ENCODE measurements at regions not wholly inside any gene's neighbourhood (a gene's known extent, or its start where the extent isn't known, plus 50 kb on each side); places are given as distances from the start of the nearest gene placed in this dataset.
"Not testable (repeated sequence)": the region's sequence is repeated elsewhere in the genome, so short reads cannot be mapped to it uniquely, and the experiment has no call there.

DNA sequence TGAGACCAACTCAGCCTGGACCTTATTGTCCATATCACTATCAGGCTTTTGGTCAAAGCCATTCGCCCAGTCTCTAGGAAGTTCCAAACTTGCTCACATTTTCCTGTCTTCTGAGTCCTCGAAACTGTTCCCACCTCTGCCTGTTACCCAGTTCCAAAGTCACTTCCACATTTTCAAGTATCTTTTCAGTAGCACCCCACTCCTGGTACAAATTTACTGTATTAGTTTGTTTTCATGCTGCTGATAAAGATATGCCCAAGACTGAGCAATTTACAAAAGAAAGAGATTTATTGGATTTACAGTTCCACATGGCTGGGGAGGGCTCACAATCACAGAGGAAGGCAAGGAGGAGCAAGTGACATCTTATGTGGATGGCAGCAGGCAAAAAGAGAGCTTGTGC, 932.0 kb upstream of the PCDH7 start:
- TF ChIP-seq, protein P1, sequence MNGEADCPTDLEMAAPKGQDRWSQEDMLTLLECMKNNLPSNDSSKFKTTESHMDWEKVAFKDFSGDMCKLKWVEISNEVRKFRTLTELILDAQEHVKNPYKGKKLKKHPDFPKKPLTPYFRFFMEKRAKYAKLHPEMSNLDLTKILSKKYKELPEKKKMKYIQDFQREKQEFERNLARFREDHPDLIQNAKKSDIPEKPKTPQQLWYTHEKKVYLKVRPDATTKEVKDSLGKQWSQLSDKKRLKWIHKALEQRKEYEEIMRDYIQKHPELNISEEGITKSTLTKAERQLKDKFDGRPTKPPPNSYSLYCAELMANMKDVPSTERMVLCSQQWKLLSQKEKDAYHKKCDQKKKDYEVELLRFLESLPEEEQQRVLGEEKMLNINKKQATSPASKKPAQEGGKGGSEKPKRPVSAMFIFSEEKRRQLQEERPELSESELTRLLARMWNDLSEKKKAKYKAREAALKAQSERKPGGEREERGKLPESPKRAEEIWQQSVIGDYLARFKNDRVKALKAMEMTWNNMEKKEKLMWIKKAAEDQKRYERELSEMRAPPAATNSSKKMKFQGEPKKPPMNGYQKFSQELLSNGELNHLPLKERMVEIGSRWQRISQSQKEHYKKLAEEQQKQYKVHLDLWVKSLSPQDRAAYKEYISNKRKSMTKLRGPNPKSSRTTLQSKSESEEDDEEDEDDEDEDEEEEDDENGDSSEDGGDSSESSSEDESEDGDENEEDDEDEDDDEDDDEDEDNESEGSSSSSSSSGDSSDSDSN (CRISPR knock-in tag; IDR thresholded peaks at IDR 0.05): not testable (repeated sequence)
- not testable (repeated sequence) for TF ChIP-seq SRSF1 (optimal IDR thresholded peaks at IDR 0.05; ENCODE audit: low read depth, low read length); PHF8 (CRISPR knock-in tag; IDR thresholded peaks at IDR 0.05); MAFK (conservative IDR thresholded peaks at IDR 0.05 in 1 of 2, IDR thresholded peaks at IDR 0.05 in 1 of 2; ENCODE audit: low read length in 2 of 2); NFKB2 (CRISPR knock-in tag; IDR thresholded peaks at IDR 0.05; ENCODE audit: borderline replicate concordance); MXI1 (IDR thresholded peaks at IDR 0.05; ENCODE audit: borderline replicate concordance, low read depth, low read length); KDM1A (CRISPR knock-in tag; IDR thresholded peaks at IDR 0.05); TCF12 (IDR thresholded peaks at IDR 0.05); TCF12 (CRISPR knock-in tag; IDR thresholded peaks at IDR 0.05); CREB1 (IDR thresholded peaks at IDR 0.05); CREB1 (CRISPR knock-in tag; IDR thresholded peaks at IDR 0.05)
- TF ChIP-seq, protein P2, sequence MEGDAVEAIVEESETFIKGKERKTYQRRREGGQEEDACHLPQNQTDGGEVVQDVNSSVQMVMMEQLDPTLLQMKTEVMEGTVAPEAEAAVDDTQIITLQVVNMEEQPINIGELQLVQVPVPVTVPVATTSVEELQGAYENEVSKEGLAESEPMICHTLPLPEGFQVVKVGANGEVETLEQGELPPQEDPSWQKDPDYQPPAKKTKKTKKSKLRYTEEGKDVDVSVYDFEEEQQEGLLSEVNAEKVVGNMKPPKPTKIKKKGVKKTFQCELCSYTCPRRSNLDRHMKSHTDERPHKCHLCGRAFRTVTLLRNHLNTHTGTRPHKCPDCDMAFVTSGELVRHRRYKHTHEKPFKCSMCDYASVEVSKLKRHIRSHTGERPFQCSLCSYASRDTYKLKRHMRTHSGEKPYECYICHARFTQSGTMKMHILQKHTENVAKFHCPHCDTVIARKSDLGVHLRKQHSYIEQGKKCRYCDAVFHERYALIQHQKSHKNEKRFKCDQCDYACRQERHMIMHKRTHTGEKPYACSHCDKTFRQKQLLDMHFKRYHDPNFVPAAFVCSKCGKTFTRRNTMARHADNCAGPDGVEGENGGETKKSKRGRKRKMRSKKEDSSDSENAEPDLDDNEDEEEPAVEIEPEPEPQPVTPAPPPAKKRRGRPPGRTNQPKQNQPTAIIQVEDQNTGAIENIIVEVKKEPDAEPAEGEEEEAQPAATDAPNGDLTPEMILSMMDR (CRISPR knock-in tag; IDR thresholded peaks at IDR 0.05): not testable (repeated sequence)
- TF ChIP-seq, protein P3, sequence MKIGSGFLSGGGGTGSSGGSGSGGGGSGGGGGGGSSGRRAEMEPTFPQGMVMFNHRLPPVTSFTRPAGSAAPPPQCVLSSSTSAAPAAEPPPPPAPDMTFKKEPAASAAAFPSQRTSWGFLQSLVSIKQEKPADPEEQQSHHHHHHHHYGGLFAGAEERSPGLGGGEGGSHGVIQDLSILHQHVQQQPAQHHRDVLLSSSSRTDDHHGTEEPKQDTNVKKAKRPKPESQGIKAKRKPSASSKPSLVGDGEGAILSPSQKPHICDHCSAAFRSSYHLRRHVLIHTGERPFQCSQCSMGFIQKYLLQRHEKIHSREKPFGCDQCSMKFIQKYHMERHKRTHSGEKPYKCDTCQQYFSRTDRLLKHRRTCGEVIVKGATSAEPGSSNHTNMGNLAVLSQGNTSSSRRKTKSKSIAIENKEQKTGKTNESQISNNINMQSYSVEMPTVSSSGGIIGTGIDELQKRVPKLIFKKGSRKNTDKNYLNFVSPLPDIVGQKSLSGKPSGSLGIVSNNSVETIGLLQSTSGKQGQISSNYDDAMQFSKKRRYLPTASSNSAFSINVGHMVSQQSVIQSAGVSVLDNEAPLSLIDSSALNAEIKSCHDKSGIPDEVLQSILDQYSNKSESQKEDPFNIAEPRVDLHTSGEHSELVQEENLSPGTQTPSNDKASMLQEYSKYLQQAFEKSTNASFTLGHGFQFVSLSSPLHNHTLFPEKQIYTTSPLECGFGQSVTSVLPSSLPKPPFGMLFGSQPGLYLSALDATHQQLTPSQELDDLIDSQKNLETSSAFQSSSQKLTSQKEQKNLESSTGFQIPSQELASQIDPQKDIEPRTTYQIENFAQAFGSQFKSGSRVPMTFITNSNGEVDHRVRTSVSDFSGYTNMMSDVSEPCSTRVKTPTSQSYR (CRISPR knock-in tag; IDR thresholded peaks at IDR 0.05; ENCODE audit: borderline replicate concordance): not testable (repeated sequence)
- TF ChIP-seq, protein P4, sequence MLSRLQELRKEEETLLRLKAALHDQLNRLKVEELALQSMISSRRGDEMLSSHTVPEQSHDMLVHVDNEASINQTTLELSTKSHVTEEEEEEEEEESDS (CRISPR knock-in tag; IDR thresholded peaks at IDR 0.05; ENCODE audit: borderline replicate concordance): not testable (repeated sequence)
- TF ChIP-seq, protein P5, sequence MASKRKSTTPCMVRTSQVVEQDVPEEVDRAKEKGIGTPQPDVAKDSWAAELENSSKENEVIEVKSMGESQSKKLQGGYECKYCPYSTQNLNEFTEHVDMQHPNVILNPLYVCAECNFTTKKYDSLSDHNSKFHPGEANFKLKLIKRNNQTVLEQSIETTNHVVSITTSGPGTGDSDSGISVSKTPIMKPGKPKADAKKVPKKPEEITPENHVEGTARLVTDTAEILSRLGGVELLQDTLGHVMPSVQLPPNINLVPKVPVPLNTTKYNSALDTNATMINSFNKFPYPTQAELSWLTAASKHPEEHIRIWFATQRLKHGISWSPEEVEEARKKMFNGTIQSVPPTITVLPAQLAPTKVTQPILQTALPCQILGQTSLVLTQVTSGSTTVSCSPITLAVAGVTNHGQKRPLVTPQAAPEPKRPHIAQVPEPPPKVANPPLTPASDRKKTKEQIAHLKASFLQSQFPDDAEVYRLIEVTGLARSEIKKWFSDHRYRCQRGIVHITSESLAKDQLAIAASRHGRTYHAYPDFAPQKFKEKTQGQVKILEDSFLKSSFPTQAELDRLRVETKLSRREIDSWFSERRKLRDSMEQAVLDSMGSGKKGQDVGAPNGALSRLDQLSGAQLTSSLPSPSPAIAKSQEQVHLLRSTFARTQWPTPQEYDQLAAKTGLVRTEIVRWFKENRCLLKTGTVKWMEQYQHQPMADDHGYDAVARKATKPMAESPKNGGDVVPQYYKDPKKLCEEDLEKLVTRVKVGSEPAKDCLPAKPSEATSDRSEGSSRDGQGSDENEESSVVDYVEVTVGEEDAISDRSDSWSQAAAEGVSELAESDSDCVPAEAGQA (IDR thresholded peaks at IDR 0.05; ENCODE audit: low read depth): not testable (repeated sequence)
- TF ChIP-seq, protein P5 (CRISPR knock-in tag; IDR thresholded peaks at IDR 0.05; ENCODE audit: borderline replicate concordance): not testable (repeated sequence)
